Trophoblast cell (in vitro differentiated cells and primary cell): ENCODE measurements at regions not wholly inside any gene's neighbourhood (a gene's known extent, or its start where the extent isn't known, plus 50 kb on each side); places are given as distances from the start of the nearest gene placed in this dataset.
"Not testable (repeated sequence)": the region's sequence is repeated elsewhere in the genome, so short reads cannot be mapped to it uniquely, and the experiment has no call there.

ENCODE experiments used
- DNase-seq, 2 donors: peaks; one replicate each; pipeline ENCODE4 v3.0.0-alpha.2; 2016
- H2AFZ ChIP-seq: 2 replicates; pipeline ENCODE4 v1.6.1; 2013; ENCODE audit warnings: low read length, moderate library complexity, mild to moderate bottlenecking; ENCODE audit not compliant: insufficient read depth, poor library complexity
- H2AK5ac ChIP-seq: 2 replicates; pipeline ENCODE4 v1.6.1; 2013; ENCODE audit warnings: mild to moderate bottlenecking, low read length
- H2BK120ac ChIP-seq: 2 replicates; pipeline ENCODE4 v1.6.1; 2013; ENCODE audit warnings: low read length, mild to moderate bottlenecking, moderate library complexity; ENCODE audit not compliant: insufficient read depth, poor library complexity
- H2BK12ac ChIP-seq: 2 replicates; pipeline ENCODE4 v1.6.1; 2013; ENCODE audit warnings: mild to moderate bottlenecking, low read length, moderate library complexity
- H2BK5ac ChIP-seq: 2 replicates; pipeline ENCODE4 v1.6.1; 2013; ENCODE audit warnings: low read length, low read depth, moderate library complexity, mild to moderate bottlenecking; ENCODE audit not compliant: poor library complexity
- H3K14ac ChIP-seq: 2 replicates; pipeline ENCODE4 v1.6.1; 2013; ENCODE audit warnings: mild to moderate bottlenecking, low read length
- H3K18ac ChIP-seq: 2 replicates; pipeline ENCODE4 v1.6.1; 2013; ENCODE audit warnings: mild to moderate bottlenecking, low read length
- H3K23ac ChIP-seq: 2 replicates; pipeline ENCODE4 v1.6.1; 2013; ENCODE audit warnings: low read length
- H3K27ac ChIP-seq: 2 replicates; pipeline ENCODE4 v1.5.1; 2013; ENCODE audit warnings: low read depth, mild to moderate bottlenecking, inconsistent platforms, low read length, moderate library complexity
- H3K27me3 ChIP-seq: 2 replicates; pipeline ENCODE4 v1.6.1; 2013; ENCODE audit warnings: inconsistent platforms, mild to moderate bottlenecking, low read length, moderate library complexity; ENCODE audit not compliant: insufficient read depth
- H3K36me3 ChIP-seq, 2 experiments: 1 replicate in 1 of 2; 2 replicates in 1 of 2; pipeline ENCODE4 v1.6.1; 2013; ENCODE audit warnings: low read length in 2 of 2, mild to moderate bottlenecking in 2 of 2, moderate library complexity in 1 of 2; ENCODE audit not compliant: insufficient read depth in 2 of 2, control insufficient read depth in 1 of 2
- H3K4ac ChIP-seq: 2 replicates; pipeline ENCODE4 v1.6.1; 2013; ENCODE audit warnings: low read depth, mild to moderate bottlenecking, low read length, moderate library complexity
- H3K4me1 ChIP-seq, 2 experiments: 1 replicate in 1 of 2; 2 replicates in 1 of 2; pipeline ENCODE4 v1.6.1; 2013; ENCODE audit warnings: low read length in 2 of 2, mild to moderate bottlenecking in 2 of 2, moderate library complexity in 1 of 2; ENCODE audit not compliant: insufficient read depth in 2 of 2, control insufficient read depth in 1 of 2
- H3K4me2 ChIP-seq: 2 replicates; pipeline ENCODE4 v1.6.1; 2013; ENCODE audit warnings: inconsistent platforms, mild to moderate bottlenecking, low read length, moderate library complexity
- H3K4me3 ChIP-seq: 2 replicates; pipeline ENCODE4 v1.5.1; 2013; ENCODE audit warnings: mild to moderate bottlenecking, low read depth, low read length, inconsistent platforms
- H3K79me1 ChIP-seq: one replicate; pipeline ENCODE4 v1.6.1; 2013; ENCODE audit warnings: low read length
- H3K79me2 ChIP-seq: 2 replicates; pipeline ENCODE4 v1.6.1; 2013; ENCODE audit warnings: low read length, mild to moderate bottlenecking; ENCODE audit not compliant: control insufficient read depth, insufficient read depth, poor library complexity
- H3K9ac ChIP-seq: 2 replicates; pipeline ENCODE4 v1.6.1; 2013; ENCODE audit warnings: mild to moderate bottlenecking, low read length
- H3K9me3 ChIP-seq: 2 replicates; pipeline ENCODE4 v1.6.1; 2013; ENCODE audit warnings: low read depth, mild to moderate bottlenecking, control low read depth, inconsistent platforms, low read length; ENCODE audit not compliant: insufficient read depth
- H4K12ac ChIP-seq: 2 replicates; pipeline ENCODE4 v1.6.1; 2013; ENCODE audit warnings: low read depth, mild to moderate bottlenecking, low read length, moderate library complexity
- H4K8ac ChIP-seq: 2 replicates; pipeline ENCODE4 v1.6.1; 2013; ENCODE audit warnings: low read depth, mild to moderate bottlenecking, low read length, moderate library complexity
- H4K91ac ChIP-seq: one replicate; pipeline ENCODE4 v1.6.1; 2013; ENCODE audit warnings: low read depth, mild to moderate bottlenecking, low read length, moderate library complexity
- WGBS: extraction: QIAGEN DNeasy Blood & Tissue Kit; methylation state at CpG from one replicate; pipeline ENCODE4 v1.1.7; 2013; ENCODE audit warnings: missing lambda C conversion rate; ENCODE audit not compliant: insufficient read length, insufficient coverage; ENCODE audit errors: extremely low coverage; 5-methylcytosine and 5-hydroxymethylcytosine counted together

- H4K12ac ChIP-seq, H4K8ac ChIP-seq, H3K14ac ChIP-seq, H2AK5ac ChIP-seq, H3K18ac ChIP-seq, H3K36me3 ChIP-seq, H3K79me2 ChIP-seq, H3K9ac ChIP-seq, H3K4me1 ChIP-seq, H3K79me1 ChIP-seq, H3K23ac ChIP-seq, H3K4ac ChIP-seq, H2BK12ac ChIP-seq, H3K4me3 ChIP-seq, H2AFZ ChIP-seq, H3K27ac ChIP-seq, H2BK120ac ChIP-seq, DNase-seq, H2BK5ac ChIP-seq, H3K4me2 ChIP-seq, H3K27me3 ChIP-seq, H4K91ac ChIP-seq: not testable (repeated sequence)
- H3K9me3 ChIP-seq = peaks cover 55% of the 10 kb centered on the region
- WGBS = no CpG with 5 or more reads among the region's 34 CpGs
These were observed 3897.5 kb upstream of the OR11H1 start for GRCh38 chr22:11630386-11631084.
